ENCODE measurements at regions not wholly inside any gene's neighbourhood (a gene's known extent, or its start where the extent isn't known, plus 50 kb on each side); places are given as distances from the start of the nearest gene placed in this dataset.

GRCh38 chr12:131380965-131381705 is 329.8 kb upstream of the SFSWAP start:
- no peak for TF ChIP-seq CTCF (conservative IDR thresholded peaks at IDR 0.05; ENCODE audit: low read depth, low read length)
- TF ChIP-seq EZH2 (IDR thresholded peaks at IDR 0.05; ENCODE audit: borderline replicate concordance, low read depth, low read length, poor library complexity, severe bottlenecking): no peak
